HEK293 (cell line): ENCODE measurements at regions not wholly inside any gene's neighbourhood (a gene's known extent, or its start where the extent isn't known, plus 50 kb on each side); places are given as distances from the start of the nearest gene placed in this dataset.

ENCODE experiments used
- CTCF ChIA-PET: fragments of 350-600 bp; formaldehyde crosslinking; extraction: SDS; loops from one replicate; lab custom pipeline; 2021; ENCODE audit warnings: antibody characterized with exemption; lab: Yijun Ruan, JAX
- POLR2A ChIA-PET: fragments of 300-600 bp; formaldehyde crosslinking; extraction: SDS; loops from one replicate; lab custom pipeline; 2020; ENCODE audit warnings: antibody characterized with exemption, inconsistent platforms; lab: Yijun Ruan, JAX
- H3K27ac ChIP-seq: fragments of 200-500 bp; sonication (Bioruptor generic); 2 replicates; pipeline ENCODE4 v1.5.1; 2014; ENCODE audit warnings: low read depth, low read length, control low read depth, inconsistent platforms; ENCODE audit errors: extremely low read depth
- H3K36me3 ChIP-seq, 2 experiments: fragments of 200-500 bp in 1 of 2; sonication (Bioruptor generic) in 1 of 2; 1 replicate in 1 of 2; 2 replicates in 1 of 2; pipeline ENCODE4 v1.5.1; 2014 to 2017; ENCODE audit warnings: inconsistent platforms in 2 of 2, low read length in 2 of 2; ENCODE audit not compliant: control insufficient read depth in 2 of 2, insufficient read depth in 1 of 2
- H3K4me1 ChIP-seq: fragments of 200-500 bp; sonication (Bioruptor generic); 2 replicates; pipeline ENCODE4 v1.5.1; 2014; ENCODE audit warnings: mild to moderate bottlenecking, low read length, inconsistent platforms; ENCODE audit not compliant: control insufficient read depth, insufficient read depth
- H3K4me3 ChIP-seq: 2 replicates; pipeline ENCODE4 v1.5.1; 2011; ENCODE audit warnings: low read depth, mild to moderate bottlenecking, control low read depth, low read length, moderate library complexity
- H3K9me3 ChIP-seq: fragments of 200-500 bp; sonication (Bioruptor generic); 2 replicates; pipeline ENCODE4 v1.5.1; 2014; ENCODE audit warnings: low read depth, low read length, inconsistent platforms; ENCODE audit not compliant: control insufficient read depth, insufficient read depth
- GLIS1 ChIP-seq: fragments of 450-650 bp; formaldehyde crosslinking; IDR thresholded peaks from 2 replicates; pipeline ENCODE4 v1.5.1; 2016; ENCODE audit warnings: missing biosample characterization, missing genetic modification characterization
- HOXC10 ChIP-seq: sonication (generic); formaldehyde crosslinking; IDR thresholded peaks from 2 replicates; pipeline ENCODE4 v1.8.1; 2023; ENCODE audit warnings: mild to moderate bottlenecking, missing genetic modification reagents
- KLF10 ChIP-seq: fragments of 450-650 bp; IDR thresholded peaks from 2 replicates; pipeline ENCODE4 v1.5.1; 2018; ENCODE audit warnings: missing biosample characterization, mild to moderate bottlenecking, missing genetic modification characterization
- KLF9 ChIP-seq: fragments of 450-650 bp; formaldehyde crosslinking; IDR thresholded peaks from 2 replicates; pipeline ENCODE4 v1.5.1; 2016; ENCODE audit warnings: missing biosample characterization, missing genetic modification characterization, low read depth
- SCRT2 ChIP-seq: fragments of 450-650 bp; formaldehyde crosslinking; IDR thresholded peaks from 2 replicates; pipeline ENCODE4 v1.5.1; 2016; ENCODE audit warnings: missing biosample characterization, missing genetic modification characterization
- ZFP41 ChIP-seq: fragments of 450-650 bp; formaldehyde crosslinking; IDR thresholded peaks from 2 replicates; pipeline ENCODE4 v1.5.1; 2016; ENCODE audit warnings: missing biosample characterization, missing genetic modification characterization, borderline replicate concordance
- ZFP69B ChIP-seq: fragments of 450-650 bp; formaldehyde crosslinking; IDR thresholded peaks from 2 replicates; pipeline ENCODE4 v1.5.1; 2016; ENCODE audit warnings: missing biosample characterization, missing genetic modification characterization
- ZNF10 ChIP-seq: fragments of 450-650 bp; formaldehyde crosslinking; IDR thresholded peaks from 2 replicates; pipeline ENCODE4 v1.5.1; 2017; ENCODE audit warnings: missing biosample characterization, missing genetic modification characterization
- ZNF157 ChIP-seq: fragments of 450-650 bp; formaldehyde crosslinking; IDR thresholded peaks from 2 replicates; pipeline ENCODE4 v1.5.1; 2016; ENCODE audit warnings: missing biosample characterization, missing genetic modification characterization
- ZNF23 ChIP-seq: fragments of 450-650 bp; formaldehyde crosslinking; IDR thresholded peaks from 2 replicates; pipeline ENCODE4 v1.5.1; 2016; ENCODE audit warnings: missing biosample characterization, missing genetic modification characterization, borderline replicate concordance
- ZNF311 ChIP-seq: fragments of 450-650 bp; formaldehyde crosslinking; IDR thresholded peaks from 2 replicates; pipeline ENCODE4 v1.5.1; 2017; ENCODE audit warnings: missing biosample characterization, missing genetic modification characterization, borderline replicate concordance
- ZNF37A ChIP-seq: fragments of 450-650 bp; IDR thresholded peaks from 2 replicates; pipeline ENCODE4 v1.5.1; 2018; ENCODE audit warnings: missing biosample characterization, missing genetic modification characterization
- ZNF423 ChIP-seq: fragments of 450-650 bp; formaldehyde crosslinking; IDR thresholded peaks from 2 replicates; pipeline ENCODE4 v1.5.1; 2016; ENCODE audit warnings: missing biosample characterization, missing genetic modification characterization
- ZNF501 ChIP-seq: fragments of 450-650 bp; formaldehyde crosslinking; IDR thresholded peaks from 2 replicates; pipeline ENCODE4 v1.5.1; 2016; ENCODE audit warnings: missing biosample characterization, missing genetic modification characterization
- ZNF510 ChIP-seq: fragments of 450-650 bp; formaldehyde crosslinking; IDR thresholded peaks from 2 replicates; pipeline ENCODE4 v1.5.1; 2018; ENCODE audit warnings: mild to moderate bottlenecking, missing genetic modification characterization, missing biosample characterization; ENCODE audit not compliant: insufficient replicate concordance
- ZNF558 ChIP-seq: fragments of 450-650 bp; formaldehyde crosslinking; IDR thresholded peaks from 2 replicates; pipeline ENCODE4 v1.5.1; 2016; ENCODE audit warnings: missing biosample characterization, missing genetic modification characterization
- ZNF561 ChIP-seq: fragments of 450-650 bp; IDR thresholded peaks from 2 replicates; pipeline ENCODE4 v1.5.1; 2018; ENCODE audit warnings: missing biosample characterization, missing genetic modification characterization, borderline replicate concordance
- ZSCAN16 ChIP-seq: fragments of 450-650 bp; formaldehyde crosslinking; IDR thresholded peaks from 2 replicates; pipeline ENCODE4 v1.5.1; 2016; ENCODE audit warnings: missing biosample characterization, missing genetic modification characterization
- ZSCAN23 ChIP-seq: fragments of 450-650 bp; formaldehyde crosslinking; IDR thresholded peaks from 2 replicates; pipeline ENCODE4 v1.5.1; 2016; ENCODE audit warnings: missing biosample characterization, missing genetic modification characterization
- TF ChIP-seq, protein P1 (sequence below): fragments of 450-650 bp; IDR thresholded peaks from 2 replicates; pipeline ENCODE4 v1.5.1; 2018; ENCODE audit warnings: missing biosample characterization, mild to moderate bottlenecking, missing genetic modification characterization
- TF ChIP-seq, protein P2 (sequence below): fragments of 450-650 bp; formaldehyde crosslinking; IDR thresholded peaks from 2 replicates; pipeline ENCODE4 v1.5.1; 2017; ENCODE audit warnings: missing biosample characterization, missing genetic modification characterization
- TF ChIP-seq, protein P3 (sequence below): fragments of 450-650 bp; formaldehyde crosslinking; IDR thresholded peaks from 2 replicates; pipeline ENCODE4 v1.5.1; 2016; ENCODE audit warnings: missing biosample characterization, missing genetic modification characterization
- TF ChIP-seq, protein P4 (sequence below): fragments of 450-650 bp; formaldehyde crosslinking; IDR thresholded peaks from 2 replicates; pipeline ENCODE4 v1.5.1; 2016; ENCODE audit warnings: missing biosample characterization, missing genetic modification characterization
- TF ChIP-seq, protein P5 (sequence below): IDR thresholded peaks from 2 replicates; pipeline ENCODE4 v1.6.1; 2011; ENCODE audit warnings: mild to moderate bottlenecking, low read depth, low read length, borderline replicate concordance

DNA sequence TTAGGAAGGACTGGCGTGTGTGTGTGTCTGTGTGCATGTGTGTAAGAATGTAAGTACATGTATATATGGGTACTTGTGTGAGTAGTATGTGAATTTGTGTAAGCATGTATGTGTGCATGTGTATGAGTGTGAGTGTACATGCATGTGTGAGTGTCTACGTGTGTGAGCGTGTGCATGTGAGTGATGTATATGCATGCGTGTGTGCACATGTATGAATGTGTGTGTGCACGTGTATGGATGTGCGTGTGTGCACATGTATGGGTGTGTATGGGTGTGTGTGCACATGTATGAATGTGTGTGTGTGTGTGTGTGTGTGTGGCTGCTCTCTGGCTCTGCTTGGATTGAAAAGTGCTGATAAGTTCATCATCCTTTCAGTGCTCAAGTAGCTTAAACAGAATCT is 154.5 kb downstream of the TENT4A start:
- TF ChIP-seq ZFP41 (tag by site-specific recombination) (no peak), KLF9 (no peak), ZNF37A (tag by site-specific recombination) (no peak)
- TF ChIP-seq, protein P1, sequence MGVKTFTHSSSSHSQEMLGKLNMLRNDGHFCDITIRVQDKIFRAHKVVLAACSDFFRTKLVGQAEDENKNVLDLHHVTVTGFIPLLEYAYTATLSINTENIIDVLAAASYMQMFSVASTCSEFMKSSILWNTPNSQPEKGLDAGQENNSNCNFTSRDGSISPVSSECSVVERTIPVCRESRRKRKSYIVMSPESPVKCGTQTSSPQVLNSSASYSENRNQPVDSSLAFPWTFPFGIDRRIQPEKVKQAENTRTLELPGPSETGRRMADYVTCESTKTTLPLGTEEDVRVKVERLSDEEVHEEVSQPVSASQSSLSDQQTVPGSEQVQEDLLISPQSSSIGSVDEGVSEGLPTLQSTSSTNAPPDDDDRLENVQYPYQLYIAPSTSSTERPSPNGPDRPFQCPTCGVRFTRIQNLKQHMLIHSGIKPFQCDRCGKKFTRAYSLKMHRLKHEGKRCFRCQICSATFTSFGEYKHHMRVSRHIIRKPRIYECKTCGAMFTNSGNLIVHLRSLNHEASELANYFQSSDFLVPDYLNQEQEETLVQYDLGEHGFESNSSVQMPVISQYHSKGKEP (tag by site-specific recombination): no peak
- TF ChIP-seq, protein P2, sequence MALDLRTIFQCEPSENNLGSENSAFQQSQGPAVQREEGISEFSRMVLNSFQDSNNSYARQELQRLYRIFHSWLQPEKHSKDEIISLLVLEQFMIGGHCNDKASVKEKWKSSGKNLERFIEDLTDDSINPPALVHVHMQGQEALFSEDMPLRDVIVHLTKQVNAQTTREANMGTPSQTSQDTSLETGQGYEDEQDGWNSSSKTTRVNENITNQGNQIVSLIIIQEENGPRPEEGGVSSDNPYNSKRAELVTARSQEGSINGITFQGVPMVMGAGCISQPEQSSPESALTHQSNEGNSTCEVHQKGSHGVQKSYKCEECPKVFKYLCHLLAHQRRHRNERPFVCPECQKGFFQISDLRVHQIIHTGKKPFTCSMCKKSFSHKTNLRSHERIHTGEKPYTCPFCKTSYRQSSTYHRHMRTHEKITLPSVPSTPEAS (tag by site-specific recombination): peak; percentile 87
- ChIA-PET POLR2A (no interaction called here), CTCF (no interaction called here)
- H3K4me1 ChIP-seq: no peaks in the 10 kb centered on the region
- H3K9me3 ChIP-seq: no peaks in the 10 kb centered on the region
- no peak overlapping the region for H3K27ac ChIP-seq
- H3K4me3 ChIP-seq: no peak overlapping the region
- no peaks in the 10 kb centered on the region for H3K36me3 ChIP-seq

DNA sequence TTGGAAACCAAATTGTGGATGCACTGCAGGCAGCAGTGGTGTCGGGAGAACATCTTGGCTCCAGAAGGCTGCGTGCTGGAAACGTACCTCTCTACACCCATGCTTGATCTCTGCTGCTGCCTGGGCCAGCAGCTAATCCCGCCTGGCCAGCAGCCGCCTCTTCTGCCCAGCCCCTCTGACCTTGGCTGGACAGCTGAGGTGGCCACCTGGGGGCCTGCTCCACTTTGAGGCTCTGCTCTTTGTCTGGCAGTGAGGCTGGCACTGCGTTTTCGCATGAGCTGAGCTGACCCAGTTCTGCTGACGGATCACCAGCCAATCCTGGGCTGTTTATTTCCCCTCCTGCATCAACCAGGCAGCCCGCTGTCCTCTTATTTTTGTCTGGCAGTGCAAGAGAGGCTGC is 154.9 kb downstream of the TENT4A start:
- no peak overlapping the region for H3K27ac ChIP-seq
- no peaks in the 10 kb centered on the region for H3K4me1 ChIP-seq
- ChIA-PET POLR2A (no interaction called here), CTCF (interaction anchor here (0.7 kb wide), 1 partner anchor 1768 kb away, joined by 5 read pairs; no protein-coding TSS in a partner anchor)
- no peaks in the 10 kb centered on the region for H3K9me3 ChIP-seq
- no peaks in the 10 kb centered on the region for H3K36me3 ChIP-seq
- TF ChIP-seq ZNF558 (tag by site-specific recombination) (no peak), KLF10 (no peak), ZNF23 (tag by site-specific recombination) (no peak), ZNF311 (tag by site-specific recombination) (no peak), ZSCAN23 (tag by site-specific recombination) (no peak), HOXC10 (CRISPR knock-in tag) (no peak), ZFP69B (no peak), ZNF510 (tag by site-specific recombination) (no peak), ZNF157 (tag by site-specific recombination) (no peak), SCRT2 (no peak), GLIS1 (tag by site-specific recombination) (no peak), ZNF501 (no peak), ZSCAN16 (tag by site-specific recombination) (no peak), ZNF561 (no peak), ZNF10 (tag by site-specific recombination) (no peak), ZNF423 (tag by site-specific recombination) (no peak)
- TF ChIP-seq, protein P3, sequence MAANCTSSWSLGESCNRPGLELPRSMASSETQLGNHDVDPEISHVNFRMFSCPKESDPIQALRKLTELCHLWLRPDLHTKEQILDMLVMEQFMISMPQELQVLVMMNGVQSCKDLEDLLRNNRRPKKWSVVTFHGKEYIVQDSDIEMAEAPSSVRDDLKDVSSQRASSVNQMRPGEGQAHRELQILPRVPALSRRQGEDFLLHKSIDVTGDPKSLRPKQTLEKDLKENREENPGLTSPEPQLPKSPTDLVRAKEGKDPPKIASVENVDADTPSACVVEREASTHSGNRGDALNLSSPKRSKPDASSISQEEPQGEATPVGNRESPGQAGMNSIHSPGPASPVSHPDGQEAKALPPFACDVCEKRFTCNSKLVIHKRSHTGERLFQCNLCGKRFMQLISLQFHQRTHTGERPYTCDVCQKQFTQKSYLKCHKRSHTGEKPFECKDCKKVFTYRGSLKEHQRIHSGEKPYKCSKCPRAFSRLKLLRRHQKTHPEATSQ: no peak
- TF ChIP-seq, protein P4, sequence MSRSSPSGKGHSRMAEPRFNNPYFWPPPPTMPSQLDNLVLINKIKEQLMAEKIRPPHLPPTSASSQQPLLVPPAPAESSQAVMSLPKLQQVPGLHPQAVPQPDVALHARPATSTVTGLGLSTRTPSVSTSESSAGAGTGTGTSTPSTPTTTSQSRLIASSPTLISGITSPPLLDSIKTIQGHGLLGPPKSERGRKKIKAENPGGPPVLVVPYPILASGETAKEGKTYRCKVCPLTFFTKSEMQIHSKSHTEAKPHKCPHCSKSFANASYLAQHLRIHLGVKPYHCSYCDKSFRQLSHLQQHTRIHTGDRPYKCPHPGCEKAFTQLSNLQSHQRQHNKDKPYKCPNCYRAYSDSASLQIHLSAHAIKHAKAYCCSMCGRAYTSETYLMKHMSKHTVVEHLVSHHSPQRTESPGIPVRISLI (tag by site-specific recombination): no peak
- TF ChIP-seq, protein P5, sequence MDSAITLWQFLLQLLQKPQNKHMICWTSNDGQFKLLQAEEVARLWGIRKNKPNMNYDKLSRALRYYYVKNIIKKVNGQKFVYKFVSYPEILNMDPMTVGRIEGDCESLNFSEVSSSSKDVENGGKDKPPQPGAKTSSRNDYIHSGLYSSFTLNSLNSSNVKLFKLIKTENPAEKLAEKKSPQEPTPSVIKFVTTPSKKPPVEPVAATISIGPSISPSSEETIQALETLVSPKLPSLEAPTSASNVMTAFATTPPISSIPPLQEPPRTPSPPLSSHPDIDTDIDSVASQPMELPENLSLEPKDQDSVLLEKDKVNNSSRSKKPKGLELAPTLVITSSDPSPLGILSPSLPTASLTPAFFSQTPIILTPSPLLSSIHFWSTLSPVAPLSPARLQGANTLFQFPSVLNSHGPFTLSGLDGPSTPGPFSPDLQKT: no peak
- no peak overlapping the region for H3K4me3 ChIP-seq
